ENCODE measurements at regions not wholly inside any gene's neighbourhood (a gene's known extent, or its start where the extent isn't known, plus 50 kb on each side); places are given as distances from the start of the nearest gene placed in this dataset.

DNA sequence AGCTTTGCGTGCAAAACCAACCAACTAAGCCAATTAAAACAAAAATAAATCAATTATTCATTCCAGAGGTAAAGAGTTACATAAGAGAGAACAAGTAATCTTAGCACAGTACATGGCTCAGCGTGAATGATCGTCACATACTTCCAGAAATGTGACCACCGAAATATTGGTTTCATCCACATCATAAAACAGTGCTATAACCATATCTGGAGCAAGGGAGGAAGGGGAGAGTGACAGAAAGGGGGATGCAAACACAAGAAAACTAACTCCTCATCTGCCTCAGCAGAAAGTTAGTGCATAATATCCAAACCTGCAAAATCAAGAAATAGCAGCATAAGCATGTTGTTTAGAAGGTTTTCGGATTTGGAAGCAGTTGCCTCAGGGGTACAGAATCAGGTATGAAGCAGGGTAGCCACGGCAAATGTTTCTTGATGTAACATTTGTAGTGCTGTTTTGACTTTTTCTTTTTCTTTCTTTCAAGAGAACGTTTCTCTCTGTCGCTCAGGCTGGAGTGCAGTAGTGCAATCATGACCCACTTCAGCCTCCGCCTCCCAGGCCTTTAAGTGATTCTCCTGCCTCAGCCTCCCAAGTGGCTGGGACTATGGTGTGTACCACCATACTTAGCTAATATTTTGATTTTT is 93.9 kb upstream of the EGLN3 start:
- Histone ChIP-seq H2AFZ (ENCODE audit: low read length) (no peak overlapping the region), H3K79me2 (ENCODE audit: control insufficient read depth, insufficient read depth, low read length) (no peaks in the 10 kb centered on the region), H3K27me3 (ENCODE audit: control insufficient read depth, insufficient read depth, low read length) (no peaks in the 10 kb centered on the region), H3K36me3 (ENCODE audit: control insufficient read depth, insufficient read depth, low read length) (no peaks in the 10 kb centered on the region), H3K4me3 (replicated peaks in 1 of 4; ENCODE audit: control extremely low read depth in 1 of 4, insufficient read depth in 1 of 4, low read depth in 3 of 4, low read length in 4 of 4) (no peak overlapping the region), H3K9ac (ENCODE audit: insufficient read depth, low read length) (no peak overlapping the region), H3K9me3 (ENCODE audit: control insufficient read depth, insufficient read depth, low read depth, low read length) (no peaks in the 10 kb centered on the region), H3K27ac (ENCODE audit: insufficient read depth, low read length) (no peak overlapping the region), H3K4me1 (ENCODE audit: control insufficient read depth, extremely low read depth, insufficient read depth, low read length) (no peaks in the 10 kb centered on the region), H4K20me1 (ENCODE audit: control insufficient read depth, extremely low read depth, insufficient read depth, low read length) (no peaks in the 10 kb centered on the region), H3K4me2 (ENCODE audit: extremely low read depth, insufficient read depth, low read length) (no peak overlapping the region)
- DNase-seq (ENCODE audit: low read depth in 2 of 2) = no peak
- TF ChIP-seq EZH2 (IDR thresholded peaks at IDR 0.05; ENCODE audit: low read length, missing control alignments) = no peak
- TF ChIP-seq CTCF (conservative IDR thresholded peaks at IDR 0.05 in 1 of 2, IDR thresholded peaks at IDR 0.05 in 1 of 2; ENCODE audit: low read depth in 1 of 2, low read length in 2 of 2) = no peak

DNA sequence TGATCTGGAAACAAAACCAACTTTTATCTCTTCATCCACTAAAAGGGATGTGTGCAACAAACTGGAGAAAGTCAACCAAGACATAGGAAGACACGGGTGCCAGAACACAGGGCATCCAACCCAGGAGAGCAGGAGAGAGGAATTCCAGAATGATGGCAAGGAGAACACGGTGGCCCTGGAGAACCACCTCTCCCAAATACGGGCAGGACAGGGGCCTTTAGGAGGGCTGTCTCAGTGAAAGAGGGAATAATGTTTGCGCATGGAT is 93.4 kb upstream of the EGLN3 start:
- H3K79me2 ChIP-seq (ENCODE audit: control insufficient read depth, insufficient read depth, low read length) = no peaks in the 10 kb centered on the region
- TF ChIP-seq CTCF (conservative IDR thresholded peaks at IDR 0.05 in 1 of 2, IDR thresholded peaks at IDR 0.05 in 1 of 2; ENCODE audit: low read depth in 1 of 2, low read length in 2 of 2) (no peak), EZH2 (IDR thresholded peaks at IDR 0.05; ENCODE audit: low read length, missing control alignments) (no peak)
- no peaks in the 10 kb centered on the region for H4K20me1 ChIP-seq (ENCODE audit: control insufficient read depth, extremely low read depth, insufficient read depth, low read length)
- H3K9ac ChIP-seq (ENCODE audit: insufficient read depth, low read length) = no peak overlapping the region
- no peaks in the 10 kb centered on the region for H3K9me3 ChIP-seq (ENCODE audit: control insufficient read depth, insufficient read depth, low read depth, low read length)
- no peak overlapping the region for H2AFZ ChIP-seq (ENCODE audit: low read length)
- H3K36me3 ChIP-seq (ENCODE audit: control insufficient read depth, insufficient read depth, low read length) = no peaks in the 10 kb centered on the region
- H3K4me1 ChIP-seq (ENCODE audit: control insufficient read depth, extremely low read depth, insufficient read depth, low read length) = no peaks in the 10 kb centered on the region
- no peak overlapping the region for H3K27ac ChIP-seq (ENCODE audit: insufficient read depth, low read length)
- H3K27me3 ChIP-seq (ENCODE audit: control insufficient read depth, insufficient read depth, low read length) = no peaks in the 10 kb centered on the region
- DNase-seq (ENCODE audit: low read depth in 2 of 2) = no peak
- no peak overlapping the region for H3K4me2 ChIP-seq (ENCODE audit: extremely low read depth, insufficient read depth, low read length)
- H3K4me3 ChIP-seq (replicated peaks in 1 of 4; ENCODE audit: control extremely low read depth in 1 of 4, insufficient read depth in 1 of 4, low read depth in 3 of 4, low read length in 4 of 4) = no peak overlapping the region

GRCh38 chr14:34043627-34044372 is 92.9 kb upstream of the EGLN3 start:
- Histone ChIP-seq H4K20me1 (ENCODE audit: control insufficient read depth, extremely low read depth, insufficient read depth, low read length) (no peaks in the 10 kb centered on the region), H3K79me2 (ENCODE audit: control insufficient read depth, insufficient read depth, low read length) (no peaks in the 10 kb centered on the region), H3K27ac (ENCODE audit: insufficient read depth, low read length) (no peak overlapping the region), H2AFZ (ENCODE audit: low read length) (no peak overlapping the region), H3K36me3 (ENCODE audit: control insufficient read depth, insufficient read depth, low read length) (no peaks in the 10 kb centered on the region), H3K27me3 (ENCODE audit: control insufficient read depth, insufficient read depth, low read length) (no peaks in the 10 kb centered on the region), H3K4me3 (replicated peaks in 1 of 4; ENCODE audit: control extremely low read depth in 1 of 4, insufficient read depth in 1 of 4, low read depth in 3 of 4, low read length in 4 of 4) (no peak overlapping the region), H3K4me2 (ENCODE audit: extremely low read depth, insufficient read depth, low read length) (no peak overlapping the region), H3K9me3 (ENCODE audit: control insufficient read depth, insufficient read depth, low read depth, low read length) (no peaks in the 10 kb centered on the region), H3K9ac (ENCODE audit: insufficient read depth, low read length) (no peak overlapping the region), H3K4me1 (ENCODE audit: control insufficient read depth, extremely low read depth, insufficient read depth, low read length) (no peaks in the 10 kb centered on the region)
- peak in 1 of 2 donors; percentile 43 for DNase-seq (ENCODE audit: low read depth in 2 of 2)
- TF ChIP-seq CTCF (conservative IDR thresholded peaks at IDR 0.05 in 1 of 2, IDR thresholded peaks at IDR 0.05 in 1 of 2; ENCODE audit: low read depth in 1 of 2, low read length in 2 of 2) (no peak), EZH2 (IDR thresholded peaks at IDR 0.05; ENCODE audit: low read length, missing control alignments) (no peak)
